ENCODE measurements at regions not wholly inside any gene's neighbourhood (a gene's known extent, or its start where the extent isn't known, plus 50 kb on each side); places are given as distances from the start of the nearest gene placed in this dataset.

DNA sequence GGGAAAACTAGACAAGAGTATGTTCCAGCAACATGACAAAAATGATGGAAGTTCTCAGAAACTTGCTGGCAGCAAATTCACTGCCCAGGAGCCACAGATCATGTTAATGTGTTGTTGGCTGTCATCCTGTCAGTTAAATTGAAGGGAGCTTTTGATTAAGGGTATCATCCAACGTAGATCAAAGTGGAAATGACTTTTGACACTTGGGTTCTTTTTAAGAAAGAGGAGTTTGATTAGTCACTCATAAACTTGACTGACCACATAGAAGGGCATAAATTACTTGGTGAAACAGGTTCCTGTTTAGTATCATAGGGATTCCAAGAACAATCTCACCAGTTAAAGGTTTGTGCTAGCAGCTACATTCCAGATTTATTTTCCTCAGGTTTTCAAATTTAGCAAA lies 288.7 kb downstream of the CSNK1G3 start:
- 45% methylated on average over 1 of the region's 1 CpG for WGBS
- no peak for ATAC-seq

DNA sequence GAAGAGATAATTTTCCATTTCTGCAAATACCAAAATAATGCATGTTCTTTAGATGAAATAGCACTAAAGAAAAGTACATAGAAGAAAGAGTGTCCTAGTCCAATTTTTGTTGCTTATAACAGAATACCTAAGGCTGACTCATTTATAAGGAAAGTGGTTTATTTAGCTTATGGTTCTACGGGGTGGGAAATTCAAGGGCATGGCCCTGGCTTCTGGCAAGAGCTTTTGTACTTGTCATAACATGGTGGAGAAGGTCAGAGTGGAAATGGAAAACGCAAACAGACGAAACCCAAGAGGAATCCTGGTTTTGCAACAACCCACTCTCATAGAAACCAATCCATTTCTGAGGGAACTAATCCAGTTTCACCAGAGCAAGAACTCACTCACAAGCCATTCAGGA lies 283.7 kb downstream of the CSNK1G3 start:
- intact Hi-C loops (cut with DNase I): no loop called here
- 92% methylated on average over 3 of the region's 3 CpGs for WGBS
- ATAC-seq: no peak

More for the DNA sequence above, 288.7 kb downstream of the CSNK1G3 start:
- intact Hi-C loops (cut with DNase I): loop anchor here in 1 of 4 donors (10.0 kb wide), 1 partner anchor 46 kb away; no protein-coding TSS in a partner anchor
- H3K27ac ChIP-seq (ENCODE audit: low read length): no peak overlapping the region
- no peaks in the 10 kb centered on the region for H3K9me3 ChIP-seq (ENCODE audit: control insufficient read depth, low read length)
- no peaks in the 10 kb centered on the region for H3K4me1 ChIP-seq (ENCODE audit: control insufficient read depth, insufficient read depth, low read length)
- H3K27me3 ChIP-seq (ENCODE audit: control insufficient read depth, insufficient read depth): no peaks in the 10 kb centered on the region
- DNase-seq: no peak
- H3K4me3 ChIP-seq (ENCODE audit: low read length): no peak overlapping the region

DNA sequence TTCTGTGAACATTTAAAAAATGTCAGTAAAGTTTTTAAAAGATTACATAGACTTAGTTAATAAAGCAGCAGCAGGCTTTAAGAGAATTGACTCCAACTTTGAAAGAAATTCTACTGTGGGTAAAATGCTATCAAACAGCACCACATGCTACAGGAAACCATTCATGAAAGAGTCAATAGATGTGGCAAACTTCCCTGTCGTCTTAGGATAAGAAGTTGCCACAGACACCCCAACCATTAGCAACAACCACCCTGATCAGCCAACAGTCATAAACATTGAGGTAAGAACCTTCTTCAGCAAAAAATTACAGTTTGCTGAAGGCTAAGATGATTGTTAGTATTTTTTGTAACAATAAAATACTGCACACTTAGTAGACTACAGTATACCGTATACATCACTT lies 278.2 kb downstream of the CSNK1G3 start:
- Histone ChIP-seq H3K27me3 (ENCODE audit: control insufficient read depth, insufficient read depth) (no peaks in the 10 kb centered on the region), H3K4me3 (ENCODE audit: low read length) (no peak overlapping the region), H3K4me1 (ENCODE audit: control insufficient read depth, insufficient read depth, low read length) (no peaks in the 10 kb centered on the region), H3K27ac (ENCODE audit: low read length) (no peak overlapping the region), H3K9me3 (ENCODE audit: control insufficient read depth, low read length) (peaks cover 2% of the 10 kb centered on the region)
- DNase-seq (no peak), ATAC-seq (no peak)
- 79% methylated on average over 2 of the region's 2 CpGs for WGBS
- intact Hi-C loops (cut with DNase I): no loop called here

More for the DNA sequence above, 283.7 kb downstream of the CSNK1G3 start:
- DNase-seq: no peak
- H3K4me3 ChIP-seq (ENCODE audit: low read length): no peak overlapping the region
- no peaks in the 10 kb centered on the region for H3K9me3 ChIP-seq (ENCODE audit: control insufficient read depth, low read length)
- no peaks in the 10 kb centered on the region for H3K4me1 ChIP-seq (ENCODE audit: control insufficient read depth, insufficient read depth, low read length)
- no peaks in the 10 kb centered on the region for H3K27me3 ChIP-seq (ENCODE audit: control insufficient read depth, insufficient read depth)
- H3K27ac ChIP-seq (ENCODE audit: low read length): no peak overlapping the region

DNA sequence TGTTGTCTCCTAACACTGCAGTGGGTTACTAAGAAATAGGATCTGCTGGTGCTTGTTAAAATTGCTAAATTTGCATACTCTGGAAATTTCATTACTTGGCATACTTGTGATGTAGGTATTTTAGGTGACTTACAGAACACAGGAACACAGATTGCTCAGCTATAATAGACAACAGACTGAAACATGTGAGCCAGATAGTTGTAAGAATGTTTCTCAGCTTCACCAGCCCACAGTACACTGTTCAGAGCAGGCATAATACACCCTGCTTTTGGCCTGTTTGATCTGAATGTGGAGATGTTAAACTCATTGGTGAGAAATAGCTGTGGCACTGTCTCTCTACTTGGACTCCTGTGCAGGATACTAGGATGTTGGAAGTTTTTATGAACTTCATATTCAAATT lies 275.7 kb downstream of the CSNK1G3 start:
- H3K4me3 ChIP-seq (ENCODE audit: low read length): no peak overlapping the region
- no peaks in the 10 kb centered on the region for H3K4me1 ChIP-seq (ENCODE audit: control insufficient read depth, insufficient read depth, low read length)
- no peak for DNase-seq
- H3K27me3 ChIP-seq (ENCODE audit: control insufficient read depth, insufficient read depth): no peaks in the 10 kb centered on the region
- no peak overlapping the region for H3K27ac ChIP-seq (ENCODE audit: low read length)
- intact Hi-C loops (cut with DNase I): no loop called here
- H3K9me3 ChIP-seq (ENCODE audit: control insufficient read depth, low read length): peaks cover 2% of the 10 kb centered on the region
- ATAC-seq: no peak

DNA sequence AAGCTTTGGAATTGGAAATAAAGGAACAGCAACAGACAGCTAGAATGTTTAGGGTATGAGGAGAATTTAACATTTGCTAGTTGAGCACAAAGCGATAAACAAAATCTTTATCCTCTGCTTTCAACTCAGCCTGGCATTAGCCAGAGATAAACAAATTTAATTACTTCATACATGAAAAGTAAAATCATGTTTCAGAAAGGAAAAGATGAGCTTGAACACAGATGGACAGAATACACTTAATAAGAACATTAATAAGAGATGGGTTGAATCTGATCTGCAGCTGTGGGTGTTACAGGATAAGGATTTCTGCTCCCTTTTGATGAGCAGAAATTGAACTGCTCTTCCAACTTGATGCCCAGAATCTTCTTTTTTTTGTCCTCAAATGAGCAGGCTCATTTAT lies 275.2 kb downstream of the CSNK1G3 start:
- no peak overlapping the region for H3K4me3 ChIP-seq (ENCODE audit: low read length)
- WGBS: 98% methylated on average over 1 of the region's 1 CpG
- no peak for DNase-seq
- no peak overlapping the region for H3K27ac ChIP-seq (ENCODE audit: low read length)
- no peaks in the 10 kb centered on the region for H3K27me3 ChIP-seq (ENCODE audit: control insufficient read depth, insufficient read depth)
- ATAC-seq: no peak
- no peaks in the 10 kb centered on the region for H3K4me1 ChIP-seq (ENCODE audit: control insufficient read depth, insufficient read depth, low read length)
- peaks cover 2% of the 10 kb centered on the region for H3K9me3 ChIP-seq (ENCODE audit: control insufficient read depth, low read length)
- intact Hi-C loops (cut with DNase I): no loop called here

DNA sequence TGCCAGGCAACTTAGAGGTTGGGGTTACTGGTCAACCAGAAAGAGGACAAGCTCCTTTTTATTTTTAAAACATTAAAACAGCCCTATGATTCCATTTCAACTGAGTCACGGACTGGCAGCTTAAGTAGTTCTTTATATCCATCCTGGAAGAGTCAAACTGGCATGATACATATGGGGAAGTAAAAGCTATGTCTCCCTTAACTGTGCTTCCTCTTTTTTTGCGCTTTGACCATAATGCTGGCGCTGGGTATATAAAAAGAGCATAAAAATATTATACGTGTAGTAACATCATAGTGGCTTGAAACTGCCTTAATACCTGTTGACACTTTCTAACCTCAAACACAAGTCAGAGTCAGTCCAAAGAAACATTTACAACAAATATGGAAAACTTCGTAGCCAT lies 274.4 kb downstream of the CSNK1G3 start:
- no peak overlapping the region for H3K27ac ChIP-seq (ENCODE audit: low read length)
- peaks cover 2% of the 10 kb centered on the region for H3K9me3 ChIP-seq (ENCODE audit: control insufficient read depth, low read length)
- H3K4me1 ChIP-seq (ENCODE audit: control insufficient read depth, insufficient read depth, low read length): no peaks in the 10 kb centered on the region
- DNase-seq: no peak
- intact Hi-C loops (cut with DNase I): no loop called here
- no peak for ATAC-seq
- no peaks in the 10 kb centered on the region for H3K27me3 ChIP-seq (ENCODE audit: control insufficient read depth, insufficient read depth)
- H3K4me3 ChIP-seq (ENCODE audit: low read length): no peak overlapping the region
- WGBS: 91% methylated on average over 5 of the region's 5 CpGs

DNA sequence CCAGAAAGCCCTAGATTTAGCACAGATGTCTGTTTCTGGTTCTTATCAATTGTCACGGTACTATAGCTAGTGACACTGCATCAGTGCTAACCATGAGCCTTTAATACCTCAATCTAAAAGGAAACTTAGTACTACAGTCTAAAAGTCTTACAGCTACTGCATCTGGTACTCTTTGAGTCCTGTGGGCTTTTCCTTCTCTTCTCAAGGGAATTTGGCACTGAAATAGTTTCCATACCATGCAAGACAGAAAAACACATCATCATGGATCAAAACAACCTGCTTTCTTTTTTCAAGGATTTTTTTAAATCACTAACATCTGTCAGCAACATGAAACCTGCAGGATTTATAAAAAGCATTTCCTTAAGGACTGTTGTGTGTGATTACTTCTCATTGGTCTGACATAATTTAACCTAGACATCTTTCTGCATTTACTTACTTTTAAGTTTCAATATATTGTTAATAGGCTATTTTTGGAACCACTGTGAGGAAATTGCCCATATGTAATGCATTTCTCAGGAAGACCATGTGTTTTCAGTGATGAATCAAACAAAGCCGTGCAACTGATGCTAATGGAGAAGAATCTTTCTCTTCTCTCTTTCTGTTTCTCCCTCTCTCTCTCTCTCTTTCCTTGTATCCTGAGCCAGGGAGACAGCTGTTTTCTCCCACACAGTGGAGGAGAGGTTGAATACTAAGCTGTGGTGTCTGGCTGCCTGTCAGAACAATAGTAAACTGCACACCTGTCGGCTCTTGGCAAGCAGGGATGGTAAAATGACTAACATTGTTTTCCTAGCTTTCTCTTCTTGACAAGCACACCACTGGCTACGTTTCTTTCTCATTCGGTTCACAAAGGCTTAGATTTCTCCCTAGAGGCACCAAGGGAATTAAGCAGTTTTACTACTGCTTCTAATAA lies 273.4 kb downstream of the CSNK1G3 start:
- 30% methylated on average over 5 of the region's 5 CpGs for WGBS
- ATAC-seq (no peak), DNase-seq (no peak)
- H3K27ac ChIP-seq (ENCODE audit: low read length): no peak overlapping the region
- intact Hi-C loops (cut with DNase I): no loop called here
- H3K4me3 ChIP-seq (ENCODE audit: low read length): no peak overlapping the region
- H3K27me3 ChIP-seq (ENCODE audit: control insufficient read depth, insufficient read depth): no peaks in the 10 kb centered on the region
- peaks cover 2% of the 10 kb centered on the region for H3K9me3 ChIP-seq (ENCODE audit: control insufficient read depth, low read length)
- no peaks in the 10 kb centered on the region for H3K4me1 ChIP-seq (ENCODE audit: control insufficient read depth, insufficient read depth, low read length)

DNA sequence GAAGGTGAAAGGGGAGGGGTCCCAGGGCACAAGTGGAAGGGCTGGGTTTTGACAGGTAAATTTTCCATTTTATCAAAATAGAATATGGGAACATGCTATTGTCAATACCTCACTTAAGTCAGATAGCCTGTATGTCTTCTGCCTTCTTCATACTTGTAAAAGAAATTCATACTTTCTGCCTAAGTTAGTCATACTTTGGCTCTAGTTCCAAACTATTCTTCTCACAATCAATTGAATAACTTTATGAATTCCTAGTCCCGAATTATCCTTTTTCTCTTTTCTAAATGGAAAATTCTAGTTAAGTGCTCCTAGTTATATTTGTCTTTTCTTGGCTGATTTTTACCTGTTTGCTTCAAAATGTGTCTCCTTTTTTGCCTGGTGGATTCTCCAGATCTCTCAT lies 271.4 kb downstream of the CSNK1G3 start:
- 63% methylated on average over 1 of the region's 1 CpG for WGBS
- Histone ChIP-seq H3K27ac (ENCODE audit: low read length) (no peak overlapping the region), H3K27me3 (ENCODE audit: control insufficient read depth, insufficient read depth) (no peaks in the 10 kb centered on the region), H3K9me3 (ENCODE audit: control insufficient read depth, low read length) (no peaks in the 10 kb centered on the region), H3K4me3 (ENCODE audit: low read length) (no peak overlapping the region), H3K4me1 (ENCODE audit: control insufficient read depth, insufficient read depth, low read length) (no peaks in the 10 kb centered on the region)
- intact Hi-C loops (cut with DNase I): no loop called here
- ATAC-seq (no peak), DNase-seq (no peak)

DNA sequence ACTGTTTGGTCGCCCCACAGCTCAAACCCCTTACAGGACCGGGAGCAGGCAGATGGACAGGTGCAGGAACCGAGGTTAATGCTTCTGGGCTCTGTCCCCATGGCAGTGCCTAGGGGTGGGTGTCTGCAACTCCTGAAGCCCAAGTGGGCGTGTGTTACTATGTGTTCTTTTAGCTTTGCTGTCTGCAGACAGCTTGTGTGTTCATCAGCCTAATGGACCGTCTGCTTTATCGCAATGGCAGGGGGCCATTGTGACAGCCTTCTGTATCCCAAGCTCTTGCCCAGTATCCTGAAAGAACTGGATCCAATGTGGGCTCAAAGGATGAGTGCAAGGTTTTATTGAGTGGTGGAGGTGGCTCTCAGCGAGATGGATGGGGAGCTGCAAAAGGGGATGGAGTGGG lies 266.7 kb downstream of the CSNK1G3 start:
- H3K4me1 ChIP-seq (ENCODE audit: control insufficient read depth, insufficient read depth, low read length): no peaks in the 10 kb centered on the region
- H3K9me3 ChIP-seq (ENCODE audit: control insufficient read depth, low read length): no peaks in the 10 kb centered on the region
- no peak overlapping the region for H3K4me3 ChIP-seq (ENCODE audit: low read length)
- no peaks in the 10 kb centered on the region for H3K27me3 ChIP-seq (ENCODE audit: control insufficient read depth, insufficient read depth)
- DNase-seq: no peak
- no peak for ATAC-seq
- H3K27ac ChIP-seq (ENCODE audit: low read length): no peak overlapping the region
- 94% methylated on average over 7 of the region's 7 CpGs for WGBS
- intact Hi-C loops (cut with DNase I): no loop called here

DNA sequence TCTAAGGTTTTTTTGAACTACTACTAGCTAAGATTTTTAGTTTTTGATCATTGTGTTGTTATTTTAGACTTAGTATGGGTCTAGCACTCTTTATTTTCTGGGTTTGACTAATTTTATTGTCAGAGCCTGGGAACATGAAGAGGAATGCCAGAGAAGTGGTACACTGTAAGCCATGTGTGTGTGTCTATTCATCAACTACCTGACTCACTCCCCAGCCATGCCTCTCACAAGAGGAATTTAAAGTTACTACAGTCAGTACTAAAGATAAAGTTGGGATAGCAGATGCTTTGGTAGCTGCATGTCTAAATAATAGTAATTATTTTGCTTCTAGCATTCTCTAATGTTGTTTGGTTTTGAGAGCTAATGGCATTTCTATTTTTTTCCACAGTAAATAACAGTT lies 264.8 kb downstream of the CSNK1G3 start:
- Histone ChIP-seq H3K4me3 (ENCODE audit: low read length) (no peak overlapping the region), H3K4me1 (ENCODE audit: control insufficient read depth, insufficient read depth, low read length) (no peaks in the 10 kb centered on the region), H3K9me3 (ENCODE audit: control insufficient read depth, low read length) (no peaks in the 10 kb centered on the region), H3K27ac (ENCODE audit: low read length) (no peak overlapping the region), H3K27me3 (ENCODE audit: control insufficient read depth, insufficient read depth) (no peaks in the 10 kb centered on the region)
- intact Hi-C loops (cut with DNase I): no loop called here
- DNase-seq (no peak), ATAC-seq (no peak)

DNA sequence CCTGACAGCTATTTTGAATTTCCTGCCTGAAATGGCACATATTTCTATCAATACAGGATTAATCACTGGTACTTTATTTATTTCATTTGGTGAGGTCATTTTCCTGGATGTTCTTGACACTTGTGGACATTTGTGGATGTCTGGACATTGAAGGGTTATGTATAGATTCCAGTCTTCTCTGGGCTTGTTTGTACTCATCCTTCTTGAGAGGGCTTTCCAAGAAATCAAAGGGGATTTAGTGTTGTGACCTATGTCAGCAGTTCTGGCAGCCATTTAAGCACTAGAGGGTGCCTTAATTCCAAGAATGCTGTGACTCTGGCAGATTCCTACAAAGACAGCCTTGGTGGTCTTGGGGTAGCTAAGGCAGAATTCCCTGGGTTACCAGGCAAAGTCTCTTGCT lies 259.7 kb downstream of the CSNK1G3 start:
- peaks cover 3% of the 10 kb centered on the region for H3K9me3 ChIP-seq (ENCODE audit: control insufficient read depth, low read length)

DNA sequence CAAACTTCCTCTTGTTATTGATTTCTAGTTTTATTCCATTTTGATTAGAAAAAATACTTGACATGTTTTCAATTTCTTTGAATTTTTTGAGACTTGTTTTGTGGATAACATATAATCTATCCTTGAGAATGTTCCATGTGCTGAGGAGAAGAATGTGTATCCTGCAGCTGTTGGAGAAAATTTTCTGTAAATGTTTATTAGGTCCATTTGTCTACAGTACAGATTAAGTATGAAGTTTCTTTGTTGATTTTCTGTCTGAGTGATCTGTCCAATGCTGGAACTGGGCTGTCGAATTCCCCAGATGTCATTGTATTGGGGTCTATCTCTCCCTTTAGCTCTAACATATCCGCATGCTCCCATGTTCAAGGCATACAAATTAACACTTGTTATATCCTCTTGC lies 251.2 kb downstream of the CSNK1G3 start:
- no peak overlapping the region for H3K27ac ChIP-seq (ENCODE audit: low read length)
- 70% methylated on average over 2 of the region's 2 CpGs for WGBS
- intact Hi-C loops (cut with DNase I): no loop called here
- H3K4me1 ChIP-seq (ENCODE audit: control insufficient read depth, insufficient read depth, low read length): no peaks in the 10 kb centered on the region
- no peaks in the 10 kb centered on the region for H3K27me3 ChIP-seq (ENCODE audit: control insufficient read depth, insufficient read depth)
- no peaks in the 10 kb centered on the region for H3K9me3 ChIP-seq (ENCODE audit: control insufficient read depth, low read length)
- ATAC-seq: no peak
- H3K4me3 ChIP-seq (ENCODE audit: low read length): no peak overlapping the region
- DNase-seq: no peak

More for the DNA sequence above, 259.7 kb downstream of the CSNK1G3 start:
- no peak for DNase-seq
- no peak overlapping the region for H3K27ac ChIP-seq (ENCODE audit: low read length)
- H3K4me3 ChIP-seq (ENCODE audit: low read length): no peak overlapping the region
- ATAC-seq: no peak
- H3K4me1 ChIP-seq (ENCODE audit: control insufficient read depth, insufficient read depth, low read length): no peaks in the 10 kb centered on the region
- intact Hi-C loops (cut with DNase I): no loop called here
- H3K27me3 ChIP-seq (ENCODE audit: control insufficient read depth, insufficient read depth): no peaks in the 10 kb centered on the region

All from right cardiac atrium (tissue), 5 donors.